GM13977 (cell line): ENCODE measurements at regions not wholly inside any gene's neighbourhood (a gene's known extent, or its start where the extent isn't known, plus 50 kb on each side); places are given as distances from the start of the nearest gene placed in this dataset.

ENCODE experiments used
- DNase-seq: peaks from one replicate; pipeline ENCODE4 v3.0.0; 2012; ENCODE audit warnings: low spot score
- CTCF ChIP-seq: IDR thresholded peaks from 2 replicates; pipeline ENCODE4 v1.5.1; 2012; ENCODE audit warnings: mild to moderate bottlenecking, control low read depth; ENCODE audit not compliant: insufficient read depth; ENCODE audit errors: extremely low read depth, missing control alignments
- in situ Hi-C: fragments of 300-500 bp; cut with MboI; formaldehyde crosslinking; loops from one replicate; pipeline ENCODE4 v1.12.0; 2022; ENCODE audit warnings: low sequenced_read_pairs, low pct_unique_long_range_greater_than_20kb, mixed read lengths, inconsistent platforms; ENCODE audit not compliant: unreplicated experiment

GRCh38 chr4:104589264-104589868 is 94.7 kb upstream of the CXXC4 start:
- DNase-seq = no peak

GRCh38 chr4:104591510-104591911 is 96.8 kb upstream of the CXXC4 start:
- TF ChIP-seq CTCF = no peak
- DNase-seq = no peak
- in situ Hi-C loops = no loop called here

More at GRCh38 chr4:104589264-104589868, 94.7 kb upstream of the CXXC4 start:
- in situ Hi-C loops = no loop called here
- TF ChIP-seq CTCF = no peak

- TF ChIP-seq CTCF = no peak
- in situ Hi-C loops = no loop called here
- DNase-seq = no peak
These were observed 97.5 kb upstream of the CXXC4 start for GRCh38 chr4:104592183-104592582.

GRCh38 chr4:104593019-104593418 is 98.3 kb upstream of the CXXC4 start:
- TF ChIP-seq CTCF = no peak
- no peak for DNase-seq
- in situ Hi-C loops = no loop called here

- no peak for DNase-seq
- TF ChIP-seq CTCF = no peak
- in situ Hi-C loops = no loop called here
These were observed 101.5 kb upstream of the CXXC4 start for GRCh38 chr4:104596189-104596588.

- TF ChIP-seq CTCF = no peak
- in situ Hi-C loops = no loop called here
- no peak for DNase-seq
These were observed 120.8 kb upstream of the CXXC4 start for GRCh38 chr4:104615496-104615895.
